Activated CD4-positive, alpha-beta memory T cell treated with anti-CD3 and anti-CD28 coated beads, Interleukin-2, amount 10 ng/mL, durations not matched to agents 7 days and 5 days (primary cell): ENCODE measurements at regions not wholly inside any gene's neighbourhood (a gene's known extent, or its start where the extent isn't known, plus 50 kb on each side); places are given as distances from the start of the nearest gene placed in this dataset.

Experiments
- CTCF ChIA-PET: fragments of 350-600 bp; sonication (Branson Sonifier 250); formaldehyde crosslinking; loops from one replicate; lab custom pipeline; 2021; ENCODE audit warnings: antibody characterized with exemption, inconsistent platforms; lab: Charles Lee
- POLR2A ChIA-PET: fragments of 350-600 bp; sonication (Branson Sonifier 250); formaldehyde crosslinking; loops from one replicate; lab custom pipeline; 2021; ENCODE audit warnings: antibody characterized with exemption; lab: Charles Lee
- DNase-seq: peaks from one replicate; pipeline ENCODE4 v3.0.0-alpha.2; 2020
- H3K27ac Mint-ChIP-seq: one replicate; pipeline ENCODE4 v1.8.0; 2021; ENCODE audit warnings: mild to moderate bottlenecking, mixed read lengths
- H3K27me3 Mint-ChIP-seq: one replicate; pipeline ENCODE4 v1.8.0; 2021; ENCODE audit warnings: mixed read lengths
- H3K36me3 Mint-ChIP-seq: one replicate; pipeline ENCODE4 v1.8.0; 2021; ENCODE audit warnings: low read depth, mixed read lengths
- H3K4me1 Mint-ChIP-seq: one replicate; pipeline ENCODE4 v1.8.0; 2021; ENCODE audit warnings: mixed read lengths
- H3K4me3 Mint-ChIP-seq: one replicate; pipeline ENCODE4 v1.8.0; 2021; ENCODE audit warnings: mild to moderate bottlenecking, mixed read lengths
- H3K9me3 Mint-ChIP-seq: one replicate; pipeline ENCODE4 v1.8.0; 2021; ENCODE audit warnings: mixed read lengths

DNA sequence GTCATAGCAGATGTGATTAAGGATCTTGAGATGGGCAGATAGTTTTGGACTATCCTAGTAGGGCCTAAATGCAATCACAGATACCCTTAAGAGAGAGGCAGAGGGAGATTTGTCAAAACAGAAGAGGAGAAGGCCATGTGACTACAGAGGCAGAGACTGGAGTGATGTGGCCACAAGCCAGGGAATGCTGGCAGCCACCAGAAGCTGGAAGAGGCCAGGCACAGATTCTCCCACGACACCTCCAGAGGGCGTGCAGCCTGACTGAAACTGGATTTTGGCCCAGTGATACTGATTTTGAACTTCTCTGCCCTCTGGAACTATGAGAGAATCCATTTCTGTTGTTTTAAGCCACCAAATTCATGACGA is 52.1 kb upstream of the EPS8L3 start:
- no peak overlapping the region for H3K4me3 Mint-ChIP-seq
- ChIA-PET CTCF (interaction anchor here (1.5 kb wide), 1 partner anchor 40 kb away, joined by 3 read pairs; no protein-coding TSS in a partner anchor), POLR2A (interaction anchor here (1.3 to 1.7 kb wide), 2 partner anchors 9 to 13 kb away, joined by 3 to 7 read pairs; no protein-coding TSS in a partner anchor)
- peaks cover 42% of the 10 kb centered on the region for H3K4me1 Mint-ChIP-seq
- peaks cover 2% of the 10 kb centered on the region for H3K27me3 Mint-ChIP-seq
- H3K36me3 Mint-ChIP-seq, result peaks cover 5% of the 10 kb centered on the region
- no peak overlapping the region for H3K27ac Mint-ChIP-seq
- DNase-seq, result no peak
- H3K9me3 Mint-ChIP-seq, result peaks cover 5% of the 10 kb centered on the region

DNA sequence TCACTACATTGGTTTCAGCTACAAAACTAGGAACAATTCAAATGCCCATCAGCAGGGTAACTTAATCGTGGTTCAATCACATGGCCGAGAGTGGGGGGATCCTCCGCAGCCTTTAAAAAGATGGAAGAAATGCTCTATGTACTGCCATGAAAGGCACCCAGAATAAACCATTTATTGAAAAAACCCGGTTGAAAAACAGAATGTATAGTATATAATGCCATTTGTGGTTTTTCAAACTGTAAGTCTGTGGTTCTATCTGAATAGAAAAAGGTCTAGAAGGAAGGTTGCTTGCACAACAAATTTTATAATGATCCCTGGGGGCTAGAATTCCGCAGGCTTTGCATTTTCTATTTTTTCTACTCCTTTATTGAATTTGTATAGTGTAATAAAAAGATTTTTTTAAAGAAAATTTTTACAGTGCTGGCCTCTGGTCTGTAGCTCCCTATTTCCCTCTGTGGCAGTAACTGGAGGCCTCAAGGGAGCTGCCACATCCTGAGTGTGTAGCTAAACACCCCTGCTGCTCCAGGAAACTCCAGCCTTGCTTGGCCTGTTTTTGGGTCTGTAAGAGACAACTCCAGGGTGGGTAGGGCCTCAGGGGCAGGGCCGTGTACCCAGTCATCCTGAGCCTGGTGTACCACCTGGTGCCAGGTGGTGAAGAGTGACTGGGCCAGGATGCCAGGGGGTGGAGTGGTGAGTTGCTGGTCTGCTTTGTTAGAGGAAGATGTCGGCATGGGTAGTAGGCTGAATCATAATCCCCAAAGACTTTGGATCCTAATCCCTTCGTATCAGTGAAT is 51.5 kb upstream of the EPS8L3 start:
- H3K4me1 Mint-ChIP-seq, result peaks cover 38% of the 10 kb centered on the region
- no peak for DNase-seq
- H3K27me3 Mint-ChIP-seq, result peaks cover 2% of the 10 kb centered on the region
- peaks cover 5% of the 10 kb centered on the region for H3K36me3 Mint-ChIP-seq
- CTCF ChIA-PET, result interaction anchor here (1.0 to 1.7 kb wide), 4 partner anchors 24 to 170 kb away, joined by 3 to 5 read pairs (median 4); partner anchors contain the start of gene AHCYL1
- no peak overlapping the region for H3K27ac Mint-ChIP-seq
- POLR2A ChIA-PET, result interaction anchor here (1.7 kb wide), 2 partner anchors 12 to 92 kb away, joined by 4 to 7 read pairs; no protein-coding TSS in a partner anchor
- peaks cover 5% of the 10 kb centered on the region for H3K9me3 Mint-ChIP-seq
- H3K4me3 Mint-ChIP-seq, result no peak overlapping the region

DNA sequence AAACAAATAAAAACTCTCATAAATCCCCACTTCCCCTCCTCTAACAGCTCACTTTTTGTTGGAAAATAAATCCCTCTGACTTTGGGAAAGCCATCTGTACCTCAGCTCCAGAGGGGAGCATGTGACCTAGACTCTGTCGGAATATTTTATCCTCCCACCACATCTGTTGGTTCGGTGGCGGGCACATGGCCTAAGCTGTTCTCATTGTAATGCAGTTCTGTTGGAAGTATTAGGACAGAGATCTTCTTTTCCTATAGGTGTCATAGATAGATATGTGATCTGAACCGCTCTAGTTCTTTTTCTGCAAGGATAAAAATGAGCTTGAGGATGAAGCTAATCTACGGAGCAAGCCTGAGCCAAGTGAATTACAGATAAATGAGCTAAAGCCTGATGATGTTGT is 50.5 kb upstream of the EPS8L3 start:
- Mint-ChIP-seq H3K27ac (no peak overlapping the region), H3K4me1 (peaks cover 31% of the 10 kb centered on the region), H3K4me3 (no peak overlapping the region), H3K27me3 (peaks cover 2% of the 10 kb centered on the region), H3K36me3 (peaks cover 5% of the 10 kb centered on the region), H3K9me3 (peaks cover 5% of the 10 kb centered on the region)
- POLR2A ChIA-PET, result interaction anchor here (1.7 kb wide), 2 partner anchors 11 to 93 kb away, joined by 4 to 7 read pairs; no protein-coding TSS in a partner anchor
- no peak for DNase-seq
- CTCF ChIA-PET, result interaction anchor here (1.0 to 1.7 kb wide), 5 partner anchors 9 to 170 kb away, joined by 3 to 5 read pairs (median 4); partner anchors contain the start of gene AHCYL1
